ENCODE measurements at regions not wholly inside any gene's neighbourhood (a gene's known extent, or its start where the extent isn't known, plus 50 kb on each side); places are given as distances from the start of the nearest gene placed in this dataset.

DNA sequence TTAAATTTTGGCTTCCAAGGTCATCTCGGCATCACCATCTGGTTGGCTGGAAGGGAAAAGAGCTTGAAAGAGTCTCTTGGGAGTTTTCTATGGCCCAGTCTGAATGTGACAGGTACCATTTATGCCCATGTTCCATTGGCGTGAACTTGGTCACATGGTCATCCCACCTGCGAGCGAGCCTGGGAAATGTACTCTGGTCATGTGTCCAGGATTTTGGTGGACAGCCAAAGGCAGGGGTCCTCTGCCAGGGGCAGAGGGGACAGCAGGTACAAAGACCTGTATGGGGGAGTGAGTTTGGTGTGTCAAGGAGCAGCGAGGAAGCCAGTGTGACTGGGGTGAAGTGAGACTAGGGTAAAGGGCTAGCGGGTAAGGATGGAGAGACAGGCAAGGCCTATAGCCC, 112.6 kb downstream of the CDC5L start:
- Mint-ChIP-seq H3K9me3 (peaks cover 10% of the 10 kb centered on the region), H3K36me3 (ENCODE audit: low read depth) (peaks cover 8% of the 10 kb centered on the region), H3K4me1 (ENCODE audit: low read depth) (peaks cover 11% of the 10 kb centered on the region), H3K27ac (no peak overlapping the region), H3K27me3 (ENCODE audit: insufficient read depth) (peaks cover 41% of the 10 kb centered on the region), H3K4me3 (no peak overlapping the region)
- TF ChIP-seq, protein P1, sequence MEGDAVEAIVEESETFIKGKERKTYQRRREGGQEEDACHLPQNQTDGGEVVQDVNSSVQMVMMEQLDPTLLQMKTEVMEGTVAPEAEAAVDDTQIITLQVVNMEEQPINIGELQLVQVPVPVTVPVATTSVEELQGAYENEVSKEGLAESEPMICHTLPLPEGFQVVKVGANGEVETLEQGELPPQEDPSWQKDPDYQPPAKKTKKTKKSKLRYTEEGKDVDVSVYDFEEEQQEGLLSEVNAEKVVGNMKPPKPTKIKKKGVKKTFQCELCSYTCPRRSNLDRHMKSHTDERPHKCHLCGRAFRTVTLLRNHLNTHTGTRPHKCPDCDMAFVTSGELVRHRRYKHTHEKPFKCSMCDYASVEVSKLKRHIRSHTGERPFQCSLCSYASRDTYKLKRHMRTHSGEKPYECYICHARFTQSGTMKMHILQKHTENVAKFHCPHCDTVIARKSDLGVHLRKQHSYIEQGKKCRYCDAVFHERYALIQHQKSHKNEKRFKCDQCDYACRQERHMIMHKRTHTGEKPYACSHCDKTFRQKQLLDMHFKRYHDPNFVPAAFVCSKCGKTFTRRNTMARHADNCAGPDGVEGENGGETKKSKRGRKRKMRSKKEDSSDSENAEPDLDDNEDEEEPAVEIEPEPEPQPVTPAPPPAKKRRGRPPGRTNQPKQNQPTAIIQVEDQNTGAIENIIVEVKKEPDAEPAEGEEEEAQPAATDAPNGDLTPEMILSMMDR (IDR thresholded peaks at IDR 0.05): no peak
- DNase-seq: no peak

DNA sequence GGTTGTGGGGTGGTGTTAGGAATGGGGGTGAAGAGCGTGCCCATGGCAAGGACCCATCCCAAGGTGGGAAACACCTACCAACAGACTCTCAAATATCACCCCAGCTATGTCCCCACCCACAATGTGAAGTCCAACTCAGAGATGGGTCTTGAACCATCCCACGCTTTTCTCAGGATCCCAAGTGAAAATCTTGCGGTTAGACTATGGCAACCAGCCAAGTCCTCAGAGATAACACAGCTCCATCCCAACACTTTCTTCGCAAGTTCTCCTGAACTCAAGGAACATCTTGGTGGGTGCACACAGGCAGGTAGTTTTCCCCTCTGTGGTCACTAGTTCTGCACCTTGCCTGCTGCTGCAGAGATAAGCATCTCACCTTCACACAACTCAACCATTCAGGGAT, 116.0 kb downstream of the CDC5L start:
- H3K36me3 Mint-ChIP-seq (ENCODE audit: low read depth): peaks cover 5% of the 10 kb centered on the region; the same call in 1 of the 2 replicates
- TF ChIP-seq, protein P1 (IDR thresholded peaks at IDR 0.05): no peak
- no peak for DNase-seq
- peaks cover 4% of the 10 kb centered on the region for H3K4me1 Mint-ChIP-seq (ENCODE audit: low read depth)
- no peak overlapping the region for H3K4me3 Mint-ChIP-seq
- H3K27ac Mint-ChIP-seq: no peak overlapping the region
- peaks cover 10% of the 10 kb centered on the region for H3K9me3 Mint-ChIP-seq
- peaks cover 52% of the 10 kb centered on the region for H3K27me3 Mint-ChIP-seq (ENCODE audit: insufficient read depth)

DNA sequence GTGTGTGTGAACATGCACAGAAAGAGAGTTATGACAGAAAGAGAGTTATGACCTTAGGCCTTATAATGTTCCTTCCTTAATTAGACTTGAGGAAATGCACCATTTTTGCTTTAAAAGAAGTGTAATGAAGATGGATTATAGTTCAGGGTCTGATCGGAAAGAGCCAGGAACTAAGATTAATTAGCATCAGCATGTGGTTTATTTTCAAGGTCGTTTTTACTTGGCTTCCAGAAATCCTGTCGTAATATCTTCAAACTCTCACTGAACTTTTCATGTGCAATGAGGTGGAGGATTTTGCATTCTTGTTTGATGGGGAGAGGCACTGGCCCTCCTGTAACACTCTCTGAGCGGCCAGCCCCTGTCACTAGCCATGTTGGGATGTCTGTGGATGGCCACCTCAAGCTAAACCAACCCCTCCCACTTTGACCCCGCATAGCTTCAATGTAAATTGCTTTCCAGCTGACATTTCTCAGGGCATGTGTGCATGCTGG, 116.8 kb downstream of the CDC5L start:
- H3K27ac Mint-ChIP-seq: no peak overlapping the region
- peaks cover 53% of the 10 kb centered on the region for H3K27me3 Mint-ChIP-seq (ENCODE audit: insufficient read depth)
- DNase-seq: no peak
- H3K4me1 Mint-ChIP-seq (ENCODE audit: low read depth): peaks cover 12% of the 10 kb centered on the region
- H3K36me3 Mint-ChIP-seq (ENCODE audit: low read depth): peaks cover 5% of the 10 kb centered on the region; the same call in 1 of the 2 replicates
- no peak overlapping the region for H3K4me3 Mint-ChIP-seq
- peaks cover 10% of the 10 kb centered on the region for H3K9me3 Mint-ChIP-seq
- TF ChIP-seq, protein P1 (IDR thresholded peaks at IDR 0.05): no peak

DNA sequence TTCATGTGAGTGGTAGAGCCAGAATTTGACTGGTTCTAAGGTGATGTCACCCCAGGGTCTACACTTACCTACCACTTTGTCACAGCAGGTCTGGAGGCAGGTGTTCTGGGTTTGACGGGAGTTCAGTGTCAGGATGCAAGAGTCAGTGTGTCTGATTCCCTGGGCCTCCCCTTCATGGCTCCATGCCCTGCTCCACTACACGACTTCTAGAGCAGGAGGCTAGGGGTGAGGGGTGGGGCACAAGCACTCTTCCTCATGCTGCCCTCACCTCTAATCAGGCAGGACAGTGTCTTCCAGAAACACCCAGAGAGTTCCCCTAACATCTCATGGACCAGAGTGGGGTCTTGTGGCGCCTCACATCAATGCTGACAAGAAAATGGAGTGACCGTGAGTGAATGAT, 118.2 kb downstream of the CDC5L start:
- H3K36me3 Mint-ChIP-seq (ENCODE audit: low read depth): peaks cover 4% of the 10 kb centered on the region; the same call in 1 of the 2 replicates
- TF ChIP-seq, protein P1 (IDR thresholded peaks at IDR 0.05): no peak
- DNase-seq: no peak
- H3K9me3 Mint-ChIP-seq: peaks cover 4% of the 10 kb centered on the region; the same call in 1 of the 2 replicates
- peaks cover 13% of the 10 kb centered on the region for H3K4me1 Mint-ChIP-seq (ENCODE audit: low read depth)
- no peak overlapping the region for H3K4me3 Mint-ChIP-seq
- H3K27me3 Mint-ChIP-seq (ENCODE audit: insufficient read depth): peaks cover 52% of the 10 kb centered on the region
- H3K27ac Mint-ChIP-seq: no peak overlapping the region

DNA sequence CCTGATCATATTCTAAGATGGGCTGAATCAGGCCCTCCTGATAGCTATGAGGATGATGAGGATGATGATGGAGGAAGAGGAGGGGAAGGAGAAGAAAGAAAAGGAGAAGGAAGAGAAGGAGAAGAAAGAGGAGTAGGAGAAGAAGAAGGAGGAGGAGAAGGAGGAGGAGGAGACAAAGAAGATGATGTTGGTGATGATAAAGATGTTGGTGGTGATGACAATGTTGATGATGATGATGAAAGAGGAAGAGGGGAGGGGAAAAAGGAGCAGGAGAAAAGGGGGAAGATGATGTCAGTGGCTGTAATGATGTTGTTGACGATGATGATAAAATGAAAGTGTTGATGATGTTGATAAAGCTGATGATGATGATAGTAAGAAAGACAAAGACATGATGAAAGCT, 119.5 kb downstream of the CDC5L start:
- H3K36me3 Mint-ChIP-seq (ENCODE audit: low read depth): no peaks in the 10 kb centered on the region
- DNase-seq: no peak
- H3K4me1 Mint-ChIP-seq (ENCODE audit: low read depth): peaks cover 13% of the 10 kb centered on the region
- TF ChIP-seq, protein P1 (IDR thresholded peaks at IDR 0.05): no peak
- H3K27me3 Mint-ChIP-seq (ENCODE audit: insufficient read depth): peaks cover 45% of the 10 kb centered on the region
- no peak overlapping the region for H3K27ac Mint-ChIP-seq
- H3K4me3 Mint-ChIP-seq: no peak overlapping the region
- no peaks in the 10 kb centered on the region for H3K9me3 Mint-ChIP-seq

DNA sequence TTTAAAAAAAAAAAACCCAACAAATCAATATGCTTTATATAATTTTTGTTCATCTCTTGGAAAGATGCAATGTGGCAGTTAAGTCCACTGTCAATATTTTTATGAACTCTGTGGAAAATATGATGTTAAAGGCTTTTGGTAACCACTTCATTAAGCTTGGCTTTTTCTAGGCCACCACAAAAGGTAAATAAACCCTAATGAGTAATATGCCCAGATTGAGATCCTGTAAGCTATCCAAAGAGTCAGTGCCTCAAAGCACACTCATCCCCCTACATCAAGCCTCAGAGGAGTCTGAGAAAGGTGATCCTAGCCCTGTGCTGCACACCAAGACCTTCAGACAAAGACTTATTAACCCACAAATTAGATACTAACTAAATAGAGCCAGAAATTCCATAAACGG, 121.1 kb downstream of the CDC5L start:
- H3K9me3 Mint-ChIP-seq: no peaks in the 10 kb centered on the region
- TF ChIP-seq, protein P1 (IDR thresholded peaks at IDR 0.05): no peak
- no peak overlapping the region for H3K27ac Mint-ChIP-seq
- peaks cover 13% of the 10 kb centered on the region for H3K4me1 Mint-ChIP-seq (ENCODE audit: low read depth)
- DNase-seq: peak; percentile 66
- H3K27me3 Mint-ChIP-seq (ENCODE audit: insufficient read depth): peaks cover 32% of the 10 kb centered on the region
- no peaks in the 10 kb centered on the region for H3K36me3 Mint-ChIP-seq (ENCODE audit: low read depth)
- H3K4me3 Mint-ChIP-seq: no peak overlapping the region
